Neutrophil (primary cell): ENCODE measurements at regions not wholly inside any gene's neighbourhood (a gene's known extent, or its start where the extent isn't known, plus 50 kb on each side); places are given as distances from the start of the nearest gene placed in this dataset.

ENCODE experiments used
- H3K27ac ChIP-seq: fragments of 200-600 bp; sonication (generic); 2 replicates; pipeline ENCODE4 v1.5.1; 2016; ENCODE audit warnings: mild to moderate bottlenecking, moderate library complexity
- H3K27me3 ChIP-seq: fragments of 200-600 bp; sonication (generic); 2 replicates; pipeline ENCODE4 v1.6.0; 2016; ENCODE audit warnings: mild to moderate bottlenecking
- H3K36me3 ChIP-seq: fragments of 200-600 bp; sonication (generic); 2 replicates; pipeline ENCODE4 v1.5.1; 2017
- H3K4me1 ChIP-seq, 2 experiments: fragments of 200-600 bp in 1 of 2; sonication (generic) in 1 of 2; 1 replicate in 1 of 2; 2 replicates in 1 of 2; pipeline versions ENCODE4 v1.5.1 to v1.6.1; 2013 to 2016; ENCODE audit warnings: low read depth in 1 of 2, low read length in 1 of 2, mild to moderate bottlenecking in 1 of 2, moderate library complexity in 1 of 2; ENCODE audit not compliant: control insufficient read depth in 1 of 2, insufficient read depth in 1 of 2
- H3K4me3 ChIP-seq, 2 experiments: fragments of 200-600 bp in 1 of 2; sonication (generic) in 1 of 2; 1 replicate in 1 of 2; 2 replicates in 1 of 2; pipeline ENCODE4 v1.5.1; 2013 to 2016; ENCODE audit warnings: low read depth in 1 of 2, low read length in 1 of 2, mild to moderate bottlenecking in 1 of 2, moderate library complexity in 1 of 2
- H3K9me3 ChIP-seq: fragments of 200-600 bp; sonication (generic); 2 replicates; pipeline ENCODE4 v1.5.1; 2016
- CTCF ChIP-seq: fragments of 200-600 bp; sonication (generic); IDR thresholded peaks from 2 replicates; pipeline ENCODE4 v1.5.1; 2016; ENCODE audit warnings: antibody characterized with exemption

- H3K4me3 ChIP-seq: no peak overlapping the region
- TF ChIP-seq CTCF: no peak
- H3K9me3 ChIP-seq: no peaks in the 10 kb centered on the region
Observed at GRCh38 chr19:13556552-13556951, 50.3 kb upstream of the CACNA1A start.

More at GRCh38 chr19:13556552-13556951, 50.3 kb upstream of the CACNA1A start:
- Histone ChIP-seq H3K4me1 (no peaks in the 10 kb centered on the region), H3K36me3 (no peaks in the 10 kb centered on the region), H3K27ac (no peak overlapping the region), H3K27me3 (peaks cover 30% of the 10 kb centered on the region)
